ENCODE measurements at regions not wholly inside any gene's neighbourhood (a gene's known extent, or its start where the extent isn't known, plus 50 kb on each side); places are given as distances from the start of the nearest gene placed in this dataset.

GRCh38 chr12:21054334-21054733 lies 76.7 kb upstream of the SLCO1B1 start:
- H3K36me3 Mint-ChIP-seq, result no peaks in the 10 kb centered on the region
- TF ChIP-seq, protein P1, sequence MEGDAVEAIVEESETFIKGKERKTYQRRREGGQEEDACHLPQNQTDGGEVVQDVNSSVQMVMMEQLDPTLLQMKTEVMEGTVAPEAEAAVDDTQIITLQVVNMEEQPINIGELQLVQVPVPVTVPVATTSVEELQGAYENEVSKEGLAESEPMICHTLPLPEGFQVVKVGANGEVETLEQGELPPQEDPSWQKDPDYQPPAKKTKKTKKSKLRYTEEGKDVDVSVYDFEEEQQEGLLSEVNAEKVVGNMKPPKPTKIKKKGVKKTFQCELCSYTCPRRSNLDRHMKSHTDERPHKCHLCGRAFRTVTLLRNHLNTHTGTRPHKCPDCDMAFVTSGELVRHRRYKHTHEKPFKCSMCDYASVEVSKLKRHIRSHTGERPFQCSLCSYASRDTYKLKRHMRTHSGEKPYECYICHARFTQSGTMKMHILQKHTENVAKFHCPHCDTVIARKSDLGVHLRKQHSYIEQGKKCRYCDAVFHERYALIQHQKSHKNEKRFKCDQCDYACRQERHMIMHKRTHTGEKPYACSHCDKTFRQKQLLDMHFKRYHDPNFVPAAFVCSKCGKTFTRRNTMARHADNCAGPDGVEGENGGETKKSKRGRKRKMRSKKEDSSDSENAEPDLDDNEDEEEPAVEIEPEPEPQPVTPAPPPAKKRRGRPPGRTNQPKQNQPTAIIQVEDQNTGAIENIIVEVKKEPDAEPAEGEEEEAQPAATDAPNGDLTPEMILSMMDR (IDR thresholded peaks at IDR 0.05; ENCODE audit: unreplicated experiment), result no peak
- H3K4me3 Mint-ChIP-seq, result no peak overlapping the region
- H3K9me3 Mint-ChIP-seq, result peaks cover 4% of the 10 kb centered on the region
- H3K27me3 Mint-ChIP-seq (ENCODE audit: low read depth), result no peaks in the 10 kb centered on the region
- no peak overlapping the region for H3K27ac Mint-ChIP-seq
- DNase-seq (ENCODE audit: low spot score in 2 of 2, unreplicated experiment in 2 of 2), result no peak
- H3K4me1 Mint-ChIP-seq, result no peaks in the 10 kb centered on the region

DNA sequence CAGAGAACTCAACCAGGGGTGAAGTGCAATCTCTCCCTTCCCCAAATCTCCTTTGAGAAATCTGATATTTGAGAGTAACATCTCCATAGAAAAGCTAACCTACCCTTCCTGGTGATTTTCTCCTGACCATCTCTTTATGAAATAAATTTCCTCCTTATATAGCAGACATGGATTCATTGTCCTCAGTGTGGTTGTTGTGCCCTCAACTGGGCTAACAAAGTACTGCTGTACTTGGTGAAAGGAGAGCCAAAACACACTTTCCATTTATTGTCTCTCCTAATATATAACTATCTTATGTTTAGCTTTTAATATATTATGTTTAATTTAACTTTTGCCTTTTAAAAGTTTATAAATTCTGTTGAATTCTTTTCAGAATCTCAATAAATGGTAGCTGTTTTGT lies 65.1 kb upstream of the SLCO1B1 start:
- Mint-ChIP-seq H3K4me1 (no peaks in the 10 kb centered on the region), H3K27me3 (ENCODE audit: low read depth) (no peaks in the 10 kb centered on the region), H3K9me3 (peaks cover 15% of the 10 kb centered on the region), H3K36me3 (no peaks in the 10 kb centered on the region), H3K4me3 (no peak overlapping the region), H3K27ac (no peak overlapping the region)
- DNase-seq (ENCODE audit: low spot score in 2 of 2, unreplicated experiment in 2 of 2), result no peak
- TF ChIP-seq, protein P1 (IDR thresholded peaks at IDR 0.05; ENCODE audit: unreplicated experiment), result no peak

DNA sequence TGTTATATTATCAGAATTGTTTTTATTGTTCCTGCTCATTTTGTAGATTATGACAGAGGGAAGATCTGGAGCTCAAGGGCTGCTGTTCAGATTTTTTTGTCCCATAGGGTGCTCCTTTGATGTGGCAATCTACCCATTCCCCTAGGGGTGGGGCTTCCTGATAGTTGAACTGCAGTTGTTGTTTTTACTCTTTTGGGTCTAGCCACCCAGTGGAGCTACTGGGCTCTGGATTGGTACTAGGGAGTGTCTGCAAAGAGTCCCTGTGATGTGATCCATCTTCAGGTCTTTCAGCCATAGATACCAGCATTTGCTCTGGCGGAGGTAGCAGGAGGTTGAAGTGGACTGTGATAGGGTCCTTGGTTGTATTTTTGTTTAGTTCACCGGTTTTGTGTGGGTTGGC lies 57.9 kb upstream of the SLCO1B1 start:
- no peak for DNase-seq (ENCODE audit: low spot score in 2 of 2, unreplicated experiment in 2 of 2)
- no peak overlapping the region for H3K4me3 Mint-ChIP-seq
- no peaks in the 10 kb centered on the region for H3K36me3 Mint-ChIP-seq
- H3K27me3 Mint-ChIP-seq (ENCODE audit: low read depth), result no peaks in the 10 kb centered on the region
- H3K27ac Mint-ChIP-seq, result no peak overlapping the region
- peaks cover 12% of the 10 kb centered on the region for H3K9me3 Mint-ChIP-seq
- H3K4me1 Mint-ChIP-seq, result no peaks in the 10 kb centered on the region
- TF ChIP-seq, protein P1 (IDR thresholded peaks at IDR 0.05; ENCODE audit: unreplicated experiment), result no peak

GRCh38 chr12:21073822-21074460 lies 57.1 kb upstream of the SLCO1B1 start:
- TF ChIP-seq, protein P1 (IDR thresholded peaks at IDR 0.05; ENCODE audit: unreplicated experiment), result no peak
- no peaks in the 10 kb centered on the region for H3K27me3 Mint-ChIP-seq (ENCODE audit: low read depth)
- H3K4me1 Mint-ChIP-seq, result no peaks in the 10 kb centered on the region
- H3K9me3 Mint-ChIP-seq, result peaks cover 17% of the 10 kb centered on the region
- H3K36me3 Mint-ChIP-seq, result no peaks in the 10 kb centered on the region
- H3K4me3 Mint-ChIP-seq, result no peak overlapping the region
- no peak overlapping the region for H3K27ac Mint-ChIP-seq
- no peak for DNase-seq (ENCODE audit: low spot score in 2 of 2, unreplicated experiment in 2 of 2)
